Parathyroid adenoma (tissue), 2 donors: ENCODE measurements at regions not wholly inside any gene's neighbourhood (a gene's known extent, or its start where the extent isn't known, plus 50 kb on each side); places are given as distances from the start of the nearest gene placed in this dataset.

Experiments
- H2AFZ ChIP-seq: fragments of 300-600 bp; sonication (generic); one replicate; pipeline ENCODE4 v1.7.0; 2017; ENCODE audit warnings: antibody characterized with exemption, mild to moderate bottlenecking
- H3K27ac ChIP-seq: fragments of 300-600 bp; sonication (generic); one replicate; pipeline ENCODE4 v1.7.0; 2017
- H3K27me3 ChIP-seq: fragments of 300-600 bp; sonication (generic); one replicate; pipeline ENCODE4 v1.7.0; 2017; ENCODE audit warnings: low read length; ENCODE audit not compliant: control insufficient read depth, insufficient read depth
- H3K36me3 ChIP-seq: fragments of 300-600 bp; sonication (generic); one replicate; pipeline ENCODE4 v1.7.0; 2017; ENCODE audit warnings: low read length; ENCODE audit not compliant: control insufficient read depth, insufficient read depth
- H3K4me1 ChIP-seq: fragments of 300-600 bp; sonication (generic); one replicate; pipeline ENCODE4 v1.7.0; 2017; ENCODE audit warnings: control low read depth
- H3K4me2 ChIP-seq: fragments of 300-600 bp; sonication (generic); one replicate; pipeline ENCODE4 v1.7.0; 2017; ENCODE audit warnings: low read length
- H3K4me3 ChIP-seq: fragments of 300-600 bp; sonication (generic); one replicate; pipeline ENCODE4 v1.7.0; 2017; ENCODE audit warnings: low read depth, low read length
- H3K79me2 ChIP-seq: fragments of 300-600 bp; sonication (generic); one replicate; pipeline ENCODE4 v1.7.0; 2017; ENCODE audit warnings: control low read depth
- H3K9ac ChIP-seq: fragments of 300-600 bp; sonication (generic); one replicate; pipeline ENCODE4 v1.7.0; 2017; ENCODE audit warnings: mild to moderate bottlenecking
- H3K9me3 ChIP-seq: fragments of 300-600 bp; sonication (generic); one replicate; pipeline ENCODE4 v1.7.0; 2017; ENCODE audit warnings: low read length; ENCODE audit not compliant: control insufficient read depth
- TF ChIP-seq, protein P1 (sequence below): fragments of 300-600 bp; sonication (generic); IDR thresholded peaks from one replicate; pipeline ENCODE4 v1.7.0; 2017; ENCODE audit warnings: antibody characterized with exemption, mild to moderate bottlenecking
- donor health status: primary hyperparathyroidism.

DNA sequence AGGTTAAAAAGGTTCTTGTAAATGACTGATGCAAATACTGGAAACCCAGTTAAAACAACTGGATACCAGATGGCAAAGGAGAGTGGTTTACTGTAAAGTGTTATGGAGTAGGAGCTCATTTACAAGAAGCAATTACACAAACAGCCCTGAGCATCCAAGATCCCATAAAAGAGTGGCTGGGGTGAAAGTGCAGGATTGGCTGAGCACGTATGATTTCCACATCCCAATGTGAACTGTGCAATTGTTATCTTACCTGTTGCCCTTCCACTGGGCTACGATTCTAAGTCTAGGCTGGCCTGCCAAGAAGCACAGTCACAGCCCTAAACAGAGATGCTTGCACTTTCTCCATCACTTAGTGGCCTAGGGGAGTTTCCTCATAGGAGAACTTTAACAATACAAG is 277.6 kb upstream of the RUNX1 start:
- no peak overlapping the region for H3K4me2 ChIP-seq
- no peak overlapping the region for H3K4me3 ChIP-seq
- H3K36me3 ChIP-seq = no peaks in the 10 kb centered on the region
- H3K79me2 ChIP-seq = no peaks in the 10 kb centered on the region
- no peak overlapping the region for H2AFZ ChIP-seq
- H3K27me3 ChIP-seq = no peaks in the 10 kb centered on the region
- no peaks in the 10 kb centered on the region for H3K4me1 ChIP-seq
- no peak overlapping the region for H3K9ac ChIP-seq
- H3K27ac ChIP-seq = no peak overlapping the region
- H3K9me3 ChIP-seq = no peaks in the 10 kb centered on the region
- TF ChIP-seq, protein P1, sequence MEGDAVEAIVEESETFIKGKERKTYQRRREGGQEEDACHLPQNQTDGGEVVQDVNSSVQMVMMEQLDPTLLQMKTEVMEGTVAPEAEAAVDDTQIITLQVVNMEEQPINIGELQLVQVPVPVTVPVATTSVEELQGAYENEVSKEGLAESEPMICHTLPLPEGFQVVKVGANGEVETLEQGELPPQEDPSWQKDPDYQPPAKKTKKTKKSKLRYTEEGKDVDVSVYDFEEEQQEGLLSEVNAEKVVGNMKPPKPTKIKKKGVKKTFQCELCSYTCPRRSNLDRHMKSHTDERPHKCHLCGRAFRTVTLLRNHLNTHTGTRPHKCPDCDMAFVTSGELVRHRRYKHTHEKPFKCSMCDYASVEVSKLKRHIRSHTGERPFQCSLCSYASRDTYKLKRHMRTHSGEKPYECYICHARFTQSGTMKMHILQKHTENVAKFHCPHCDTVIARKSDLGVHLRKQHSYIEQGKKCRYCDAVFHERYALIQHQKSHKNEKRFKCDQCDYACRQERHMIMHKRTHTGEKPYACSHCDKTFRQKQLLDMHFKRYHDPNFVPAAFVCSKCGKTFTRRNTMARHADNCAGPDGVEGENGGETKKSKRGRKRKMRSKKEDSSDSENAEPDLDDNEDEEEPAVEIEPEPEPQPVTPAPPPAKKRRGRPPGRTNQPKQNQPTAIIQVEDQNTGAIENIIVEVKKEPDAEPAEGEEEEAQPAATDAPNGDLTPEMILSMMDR = no peak

GRCh38 chr21:35325953-35326352 is 276.9 kb upstream of the RUNX1 start:
- Histone ChIP-seq H3K4me1 (no peaks in the 10 kb centered on the region), H3K27me3 (no peaks in the 10 kb centered on the region), H3K9ac (no peak overlapping the region), H3K9me3 (no peaks in the 10 kb centered on the region), H3K36me3 (no peaks in the 10 kb centered on the region), H3K4me2 (no peak overlapping the region), H3K27ac (no peak overlapping the region), H2AFZ (no peak overlapping the region), H3K4me3 (no peak overlapping the region), H3K79me2 (no peaks in the 10 kb centered on the region)
- TF ChIP-seq, protein P1 = no peak

- Histone ChIP-seq H3K79me2 (no peaks in the 10 kb centered on the region), H3K27ac (no peak overlapping the region), H3K4me2 (no peak overlapping the region), H3K9me3 (no peaks in the 10 kb centered on the region), H2AFZ (no peak overlapping the region), H3K36me3 (no peaks in the 10 kb centered on the region), H3K4me1 (no peaks in the 10 kb centered on the region), H3K9ac (no peak overlapping the region), H3K27me3 (no peaks in the 10 kb centered on the region), H3K4me3 (no peak overlapping the region)
- TF ChIP-seq, protein P1 = no peak
Observed at GRCh38 chr21:35324372-35325220, 275.5 kb upstream of the RUNX1 start.

- Histone ChIP-seq H3K27me3 (no peaks in the 10 kb centered on the region), H3K36me3 (no peaks in the 10 kb centered on the region), H2AFZ (no peak overlapping the region), H3K9me3 (no peaks in the 10 kb centered on the region), H3K4me3 (no peak overlapping the region), H3K79me2 (no peaks in the 10 kb centered on the region), H3K4me2 (no peak overlapping the region), H3K9ac (no peak overlapping the region), H3K4me1 (no peaks in the 10 kb centered on the region), H3K27ac (no peak overlapping the region)
- TF ChIP-seq, protein P1 = no peak
Observed at GRCh38 chr21:35323947-35324346, 274.8 kb upstream of the RUNX1 start.
